K562 (cell line): ENCODE measurements at regions not wholly inside any gene's neighbourhood (a gene's known extent, or its start where the extent isn't known, plus 50 kb on each side); places are given as distances from the start of the nearest gene placed in this dataset.

Experiments used
- ATAC-seq: fragments of 200-7000 bp; cut with Tn5 transposase; 3 replicates; pipeline ENCODE4 v1.9.1; 2020; ENCODE audit warnings: moderate library complexity
- BruUV-seq: library from RNA; stranded (reverse); fragments of 400-500 nt; replicated peaks from 2 replicates; lab custom pipeline; 2021; lab: Mats Ljungman, UMichigan
- CTCF ChIA-PET: fragments of 300-600 bp; formaldehyde crosslinking; extraction: SDS; loops from one replicate; lab custom pipeline; 2021; ENCODE audit warnings: low intra/inter-chr PET ratio; lab: Yijun Ruan, JAX
- POLR2A ChIA-PET: fragments of 300-600, 350-650 bp; sonication (Branson Sonifier 250); formaldehyde crosslinking; extraction: SDS; loops from one replicate; lab custom pipeline; 2021; ENCODE audit warnings: antibody characterized with exemption, inconsistent platforms; lab: Yijun Ruan, JAX
- DNase-seq, 4 experiments: peaks; one replicate each; pipeline versions ENCODE4 v3.0.0 to v3.0.0-alpha.2; 2011 to 2018; ENCODE audit warnings: low spot score in 3 of 4, mixed read lengths in 3 of 4; ENCODE audit errors: extremely low read depth in 1 of 4
- FAIRE-seq: peaks from 2 replicates; lab custom pipeline; 2011; peaks lifted over from hg19 to GRCh38; lab: Jason Lieb, UNC
- H2AFZ ChIP-seq: 2 replicates; pipeline ENCODE4 v1.6.0; 2011; ENCODE audit warnings: low read depth, low read length, control low read depth, inconsistent platforms
- H3K27ac ChIP-seq: fragments of 200-600 bp; 3 replicates; pipeline ENCODE4 v1.8.0; 2011; ENCODE audit warnings: low read depth, mild to moderate bottlenecking, control low read depth, inconsistent platforms, low read length, moderate library complexity, mixed read lengths; ENCODE audit errors: extremely low read depth
- H3K27me3 ChIP-seq, 2 experiments: fragments of 300-600 bp in 1 of 2; 2 replicates in 1 of 2; 3 replicates in 1 of 2; pipeline versions ENCODE4 v1.6.0 to v1.8.0; 2011; ENCODE audit warnings: inconsistent platforms in 2 of 2, low read length in 2 of 2, mild to moderate bottlenecking in 1 of 2, mixed read lengths in 1 of 2, moderate library complexity in 1 of 2; ENCODE audit not compliant: control insufficient read depth in 2 of 2, insufficient read depth in 2 of 2
- H3K36me3 ChIP-seq: fragments of 300-600 bp; 3 replicates; pipeline ENCODE4 v1.8.0; 2011; ENCODE audit warnings: mild to moderate bottlenecking, low read length, inconsistent platforms; ENCODE audit not compliant: control insufficient read depth, insufficient read depth
- H3K4me1 ChIP-seq, 2 experiments: fragments of 200-600 bp in 1 of 2; replicated peaks in 1 of 2; 2 replicates in 1 of 2; 3 replicates in 1 of 2; pipeline versions ENCODE4 v1.5.1 to v1.8.0; 2011; ENCODE audit warnings: inconsistent platforms in 2 of 2, low read length in 2 of 2, mild to moderate bottlenecking in 1 of 2, mixed read lengths in 1 of 2, moderate library complexity in 1 of 2; ENCODE audit not compliant: control insufficient read depth in 2 of 2, insufficient read depth in 2 of 2
- H3K4me2 ChIP-seq: 2 replicates; pipeline ENCODE4 v1.6.1; 2011; ENCODE audit warnings: low read length, control low read depth, inconsistent platforms, mixed read lengths; ENCODE audit not compliant: insufficient read depth
- H3K4me3 ChIP-seq: fragments of 200-600 bp; sonication (generic), shearing (Covaris generic); 2 replicates; pipeline ENCODE4 v1.5.1; 2016; ENCODE audit warnings: control low read depth, inconsistent platforms
- H3K79me2 ChIP-seq: fragments of 200-600 bp; 3 replicates; pipeline ENCODE4 v1.8.0; 2011; ENCODE audit warnings: low read length, inconsistent platforms; ENCODE audit not compliant: control insufficient read depth, insufficient read depth
- H3K9ac ChIP-seq, 2 experiments: 2 replicates each; pipeline versions ENCODE4 v1.6.0 to v1.6.1; 2011; ENCODE audit warnings: low read depth in 2 of 2, low read length in 2 of 2, control low read depth in 1 of 2, inconsistent platforms in 1 of 2, mild to moderate bottlenecking in 1 of 2, mixed read lengths in 1 of 2; ENCODE audit not compliant: insufficient read depth in 1 of 2
- H3K9me1 ChIP-seq: one replicate; pipeline ENCODE4 v1.6.0; 2011; ENCODE audit warnings: inconsistent platforms, mild to moderate bottlenecking, low read length, moderate library complexity; ENCODE audit not compliant: control insufficient read depth, insufficient read depth
- H3K9me3 ChIP-seq: replicated peaks from 2 replicates; pipeline ENCODE4 v1.5.1; 2011; ENCODE audit warnings: low read depth, low read length, inconsistent platforms; ENCODE audit not compliant: control insufficient read depth, insufficient read depth
- H4K20me1 ChIP-seq: replicated peaks from 2 replicates; pipeline ENCODE4 v1.6.1; 2011; ENCODE audit warnings: low read length, inconsistent platforms, mixed read lengths; ENCODE audit not compliant: control insufficient read depth, insufficient read depth
- AFF4 ChIP-seq: sonication (generic); formaldehyde crosslinking; IDR thresholded peaks from 2 replicates; pipeline ENCODE4 v1.8.0; 2023; ENCODE audit warnings: mild to moderate bottlenecking, missing genetic modification reagents
- CUX1 ChIP-seq: fragments of 200-800 bp; sonication (Bioruptor generic); IDR thresholded peaks from 2 replicates; pipeline ENCODE4 v1.6.1; 2016; ENCODE audit warnings: missing genetic modification characterization, missing compliant biosample characterization
- ETV5 ChIP-seq: sonication (generic); formaldehyde crosslinking; IDR thresholded peaks from 2 replicates; pipeline ENCODE4 v1.4.0; 2020; ENCODE audit warnings: low read depth, mild to moderate bottlenecking, missing genetic modification reagents
- EZH2 ChIP-seq: IDR thresholded peaks from 2 replicates; pipeline ENCODE4 v1.6.1; 2012; ENCODE audit warnings: low read depth, mild to moderate bottlenecking, inconsistent platforms, low read length, borderline replicate concordance
- GTF3C2 ChIP-seq: IDR thresholded peaks from 3 replicates; pipeline ENCODE4 v1.6.1; 2011; ENCODE audit warnings: borderline replicate concordance, mild to moderate bottlenecking, moderate library complexity; ENCODE audit not compliant: insufficient read length; ENCODE audit errors: extremely low read depth
- ILF3 ChIP-seq: fragments of 450-650 bp; IDR thresholded peaks from 2 replicates; pipeline ENCODE4 v1.6.1; 2018; ENCODE audit warnings: antibody characterized with exemption, mild to moderate bottlenecking, moderate library complexity, borderline replicate concordance
- ZNF121 ChIP-seq: sonication (generic); formaldehyde crosslinking; conservative IDR thresholded peaks from 2 replicates; pipeline ENCODE4 v1.8.0; 2022; ENCODE audit warnings: missing genetic modification reagents
- WGBS: fragments of 100-300 bp; shearing (Covaris generic); methylation state at CpG from one replicate; pipeline ENCODE4 v1.1.6; 2016; ENCODE audit warnings: low coverage, mixed read lengths; ENCODE audit not compliant: insufficient coverage; ENCODE audit errors: missing lambda C conversion rate; 5-methylcytosine and 5-hydroxymethylcytosine counted together
- in situ Hi-C: fragments of 300-500 bp; cut with MboI; formaldehyde crosslinking; loops from 4 replicates; pipeline ENCODE4 v1.15.0; 2018; ENCODE audit warnings: inconsistent platforms, mixed read lengths
- intact Hi-C: fragments of 100-400 bp; cut with micrococcal nuclease; formaldehyde crosslinking; loops from 2 replicates; pipeline ENCODE4 v1.14.2; 2022

DNA sequence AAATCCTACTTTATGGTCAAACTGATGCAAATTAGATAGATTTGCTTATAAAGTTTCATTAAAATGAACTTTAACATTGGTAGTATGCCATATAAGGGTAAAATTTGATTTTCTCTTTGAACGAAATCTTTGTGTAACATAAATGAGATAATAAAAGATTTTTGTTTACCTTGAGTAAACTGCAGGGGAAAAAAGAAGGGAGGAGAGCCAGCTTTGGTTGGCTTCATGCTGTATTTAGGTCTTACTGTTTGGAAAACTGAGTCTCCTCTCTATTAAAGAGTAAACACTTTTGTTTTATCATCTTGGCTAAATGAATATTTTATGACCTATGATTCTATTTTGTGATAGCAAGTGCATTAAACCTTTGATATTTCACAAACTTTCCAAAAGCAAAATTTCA is 267.6 kb downstream of the IPO8 start:
- Histone ChIP-seq H2AFZ (no peak overlapping the region), H3K27me3 (no peaks in the 10 kb centered on the region), H3K9me1 (no peaks in the 10 kb centered on the region), H4K20me1 (no peaks in the 10 kb centered on the region), H3K4me2 (no peak overlapping the region), H3K79me2 (no peaks in the 10 kb centered on the region), H3K4me3 (no peak overlapping the region), H3K36me3 (no peaks in the 10 kb centered on the region), H3K27ac (no peak overlapping the region), H3K9me3 (no peaks in the 10 kb centered on the region), H3K9ac (no peak overlapping the region), H3K4me1 (no peaks in the 10 kb centered on the region)
- ChIA-PET CTCF (no interaction called here), POLR2A (no interaction called here)
- in situ Hi-C loops (no loop called here), intact Hi-C loops (no loop called here)
- 0% methylated on average over 1 of the region's 1 CpG for WGBS
- no TSS peak for BruUV-seq
- ATAC-seq = no peak
- FAIRE-seq = no peak
- DNase-seq = no peak
- no peak for TF ChIP-seq ILF3
- TF ChIP-seq GTF3C2 = no peak
- no peak for TF ChIP-seq AFF4 (CRISPR knock-in tag)
- no peak for TF ChIP-seq CUX1 (CRISPR knock-in tag)
- TF ChIP-seq ZNF121 (CRISPR knock-in tag) = no peak
- TF ChIP-seq EZH2 = no peak
- TF ChIP-seq ETV5 (CRISPR knock-in tag) = no peak
